Mesothelial cell of epicardium (in vitro differentiated cells): ENCODE measurements at regions not wholly inside any gene's neighbourhood (a gene's known extent, or its start where the extent isn't known, plus 50 kb on each side); places are given as distances from the start of the nearest gene placed in this dataset.

ENCODE experiments used
- DNase-seq, 2 experiments: peaks; one replicate each; pipeline ENCODE4 v3.0.0; 2021; ENCODE audit warnings: low spot score in 2 of 2; ENCODE audit not compliant: unreplicated experiment in 2 of 2
- H3K27ac Mint-ChIP-seq: 2 replicates; pipeline ENCODE4 v1.8.0; 2021; ENCODE audit warnings: mixed read lengths
- H3K27me3 Mint-ChIP-seq: 2 replicates; pipeline ENCODE4 v1.8.0; 2021; ENCODE audit warnings: low read depth, mixed read lengths
- H3K36me3 Mint-ChIP-seq: 2 replicates; pipeline ENCODE4 v1.8.0; 2021; ENCODE audit warnings: mixed read lengths
- H3K4me1 Mint-ChIP-seq: 2 replicates; pipeline ENCODE4 v1.8.0; 2021; ENCODE audit warnings: mixed read lengths
- H3K4me3 Mint-ChIP-seq: 2 replicates; pipeline ENCODE4 v1.8.0; 2021; ENCODE audit warnings: mild to moderate bottlenecking, moderate library complexity, mixed read lengths
- H3K9me3 Mint-ChIP-seq: 2 replicates; pipeline ENCODE4 v1.8.0; 2021; ENCODE audit warnings: mixed read lengths
- TF ChIP-seq, protein P1 (sequence below): fragments of 200-600 bp; sonication (generic); IDR thresholded peaks from one replicate; pipeline ENCODE4 v1.5.0; 2021; ENCODE audit warnings: antibody characterized with exemption; ENCODE audit not compliant: unreplicated experiment

DNA sequence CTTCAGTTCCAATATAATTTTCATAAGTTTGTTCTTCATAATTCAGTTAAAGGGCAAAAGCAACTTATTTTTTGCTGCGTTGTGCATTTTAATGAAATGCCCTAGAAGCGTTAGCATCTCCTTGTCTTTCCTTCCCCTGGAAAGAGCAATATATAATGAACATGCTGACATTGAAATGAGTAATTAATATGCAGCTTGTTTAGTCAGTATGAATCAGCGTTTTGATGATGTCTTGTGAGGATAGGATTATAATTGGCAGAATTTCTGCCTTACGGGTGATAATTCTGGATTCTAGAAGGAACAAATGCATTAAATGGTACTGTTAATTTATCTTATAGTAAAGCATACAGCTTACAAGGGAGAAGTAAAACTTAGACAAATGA lies 152.3 kb upstream of the MMADHC start:
- peaks cover 31% of the 10 kb centered on the region for H3K4me1 Mint-ChIP-seq
- no peak overlapping the region for H3K4me3 Mint-ChIP-seq
- DNase-seq = no peak
- peaks cover 9% of the 10 kb centered on the region for H3K36me3 Mint-ChIP-seq
- H3K9me3 Mint-ChIP-seq = peaks cover 12% of the 10 kb centered on the region
- TF ChIP-seq, protein P1, sequence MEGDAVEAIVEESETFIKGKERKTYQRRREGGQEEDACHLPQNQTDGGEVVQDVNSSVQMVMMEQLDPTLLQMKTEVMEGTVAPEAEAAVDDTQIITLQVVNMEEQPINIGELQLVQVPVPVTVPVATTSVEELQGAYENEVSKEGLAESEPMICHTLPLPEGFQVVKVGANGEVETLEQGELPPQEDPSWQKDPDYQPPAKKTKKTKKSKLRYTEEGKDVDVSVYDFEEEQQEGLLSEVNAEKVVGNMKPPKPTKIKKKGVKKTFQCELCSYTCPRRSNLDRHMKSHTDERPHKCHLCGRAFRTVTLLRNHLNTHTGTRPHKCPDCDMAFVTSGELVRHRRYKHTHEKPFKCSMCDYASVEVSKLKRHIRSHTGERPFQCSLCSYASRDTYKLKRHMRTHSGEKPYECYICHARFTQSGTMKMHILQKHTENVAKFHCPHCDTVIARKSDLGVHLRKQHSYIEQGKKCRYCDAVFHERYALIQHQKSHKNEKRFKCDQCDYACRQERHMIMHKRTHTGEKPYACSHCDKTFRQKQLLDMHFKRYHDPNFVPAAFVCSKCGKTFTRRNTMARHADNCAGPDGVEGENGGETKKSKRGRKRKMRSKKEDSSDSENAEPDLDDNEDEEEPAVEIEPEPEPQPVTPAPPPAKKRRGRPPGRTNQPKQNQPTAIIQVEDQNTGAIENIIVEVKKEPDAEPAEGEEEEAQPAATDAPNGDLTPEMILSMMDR = no peak
- no peak overlapping the region for H3K27ac Mint-ChIP-seq
- H3K27me3 Mint-ChIP-seq = no peaks in the 10 kb centered on the region

DNA sequence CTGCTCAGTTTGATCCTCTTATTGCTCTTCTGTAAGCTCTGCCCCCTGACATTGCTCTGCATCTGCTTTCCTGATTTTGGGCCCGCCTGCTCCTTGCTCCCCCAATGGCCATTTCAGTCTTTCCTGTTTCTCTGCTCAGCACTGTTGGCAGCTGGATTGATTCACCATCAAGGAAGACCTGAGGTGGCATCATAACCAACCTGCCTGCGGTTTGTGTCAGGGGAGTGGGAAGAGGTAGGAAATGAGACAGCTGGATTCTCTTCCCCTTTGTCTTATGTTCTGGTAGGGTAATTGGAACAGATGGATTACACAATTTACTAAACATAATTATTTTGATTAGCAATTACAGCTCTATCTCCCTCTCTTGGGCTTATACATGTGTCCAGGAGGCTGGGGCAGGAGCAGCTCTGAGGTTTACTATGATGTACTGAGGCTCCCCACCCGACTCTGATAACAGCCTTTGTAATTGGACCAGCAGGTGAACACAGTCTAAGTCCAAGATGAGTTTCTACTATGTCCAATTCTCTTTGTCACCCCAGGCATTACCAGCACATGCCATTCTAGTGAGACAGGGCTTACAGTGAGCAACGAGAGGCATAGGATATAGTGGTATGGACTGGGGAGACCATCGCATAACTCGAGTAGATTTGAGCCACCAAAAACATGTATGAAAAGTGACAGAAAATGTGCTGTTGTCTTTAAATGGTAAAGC lies 151.8 kb upstream of the MMADHC start:
- TF ChIP-seq, protein P1 = no peak
- peaks cover 12% of the 10 kb centered on the region for H3K9me3 Mint-ChIP-seq
- peaks cover 32% of the 10 kb centered on the region for H3K4me1 Mint-ChIP-seq
- H3K36me3 Mint-ChIP-seq = peaks cover 9% of the 10 kb centered on the region
- peak overlapping the region; percentile 23 for H3K27ac Mint-ChIP-seq
- no peaks in the 10 kb centered on the region for H3K27me3 Mint-ChIP-seq
- no peak for DNase-seq
- H3K4me3 Mint-ChIP-seq = no peak overlapping the region

DNA sequence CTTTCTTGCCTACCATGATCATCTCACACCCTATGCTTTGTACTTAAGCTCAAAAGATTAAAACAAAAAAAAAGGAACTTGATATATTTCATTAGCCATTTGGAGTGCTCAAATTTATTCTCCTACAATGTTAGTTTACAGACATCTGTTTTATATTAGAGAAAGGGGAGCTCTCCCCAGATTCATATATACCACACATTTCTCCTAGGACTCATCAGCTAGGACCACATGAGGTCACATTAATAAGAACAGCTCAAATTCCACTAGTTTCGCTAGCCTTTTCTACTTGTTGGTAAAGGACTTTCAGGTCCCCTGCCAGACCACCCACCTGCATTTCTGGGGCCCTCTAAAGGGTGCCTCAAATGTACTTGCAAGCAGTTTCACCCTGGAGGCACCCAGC lies 151.2 kb upstream of the MMADHC start:
- Mint-ChIP-seq H3K27me3 (no peaks in the 10 kb centered on the region), H3K36me3 (peaks cover 9% of the 10 kb centered on the region), H3K4me1 (peaks cover 32% of the 10 kb centered on the region), H3K4me3 (no peak overlapping the region), H3K27ac (peak overlapping the region; percentile 23), H3K9me3 (peaks cover 12% of the 10 kb centered on the region)
- DNase-seq = no peak
- TF ChIP-seq, protein P1 = no peak

DNA sequence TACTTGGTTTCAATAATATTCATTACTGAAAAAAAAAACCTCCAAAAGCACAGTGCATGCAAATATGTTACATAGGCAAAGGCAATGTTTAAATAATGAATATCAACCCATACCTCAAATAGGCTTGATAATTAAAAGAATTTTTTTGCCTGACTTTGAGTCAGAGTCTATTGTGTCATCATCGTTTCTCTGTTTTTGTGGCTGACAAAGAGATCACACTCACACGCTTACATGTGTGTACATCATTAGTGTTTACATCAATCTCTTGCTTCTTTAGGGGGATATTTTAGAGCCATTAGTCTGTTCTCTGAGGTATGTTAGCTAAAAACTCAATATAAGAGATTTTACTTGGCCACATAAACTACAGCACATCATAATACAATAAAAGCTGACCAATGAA lies 150.3 kb upstream of the MMADHC start:
- Mint-ChIP-seq H3K4me1 (peaks cover 30% of the 10 kb centered on the region), H3K4me3 (no peak overlapping the region), H3K36me3 (peaks cover 9% of the 10 kb centered on the region), H3K27me3 (no peaks in the 10 kb centered on the region), H3K9me3 (peaks cover 12% of the 10 kb centered on the region), H3K27ac (no peak overlapping the region)
- DNase-seq = no peak
- TF ChIP-seq, protein P1 = no peak

- TF ChIP-seq, protein P1 = no peak
- no peak for DNase-seq
- Mint-ChIP-seq H3K4me1 (peaks cover 55% of the 10 kb centered on the region), H3K27ac (peak overlapping the region; percentile 89), H3K27me3 (no peaks in the 10 kb centered on the region), H3K4me3 (no peak overlapping the region), H3K9me3 (peaks cover 12% of the 10 kb centered on the region), H3K36me3 (peaks cover 9% of the 10 kb centered on the region)
Observed at GRCh38 chr2:149735237-149735958, 147.8 kb upstream of the MMADHC start.
